ENCODE measurements at regions not wholly inside any gene's neighbourhood (a gene's known extent, or its start where the extent isn't known, plus 50 kb on each side); places are given as distances from the start of the nearest gene placed in this dataset.

GRCh38 chr2:186365406-186365805, 120.7 kb upstream of the ZC3H15 start:
- TF ChIP-seq GATA2 (IDR thresholded peaks at IDR 0.05; ENCODE audit: low read depth, low read length) (no peak), GATA3 (IDR thresholded peaks at IDR 0.05; ENCODE audit: low read depth, low read length) (no peak)
